ENCODE measurements at regions not wholly inside any gene's neighbourhood (a gene's known extent, or its start where the extent isn't known, plus 50 kb on each side); places are given as distances from the start of the nearest gene placed in this dataset.

DNA sequence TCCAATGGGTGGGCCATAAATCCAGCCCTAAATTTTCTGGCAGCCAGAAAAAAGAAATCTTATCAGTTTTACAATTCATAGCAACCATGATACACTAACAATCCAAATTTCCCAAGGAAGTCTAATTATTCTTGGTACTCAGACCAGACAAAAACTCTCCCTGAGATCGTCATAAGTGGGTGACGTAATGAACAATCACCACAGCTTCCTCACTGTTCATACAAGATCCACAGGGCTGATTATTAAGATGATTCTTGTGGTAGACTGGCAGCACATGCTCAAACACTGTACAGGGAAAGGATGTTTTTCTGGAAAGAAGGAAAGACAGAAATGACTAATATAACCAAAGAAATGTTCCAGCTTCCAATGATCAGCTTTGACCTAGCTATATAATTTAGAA lies 178.3 kb upstream of the CRIM1 start:
- TF ChIP-seq, protein P1, sequence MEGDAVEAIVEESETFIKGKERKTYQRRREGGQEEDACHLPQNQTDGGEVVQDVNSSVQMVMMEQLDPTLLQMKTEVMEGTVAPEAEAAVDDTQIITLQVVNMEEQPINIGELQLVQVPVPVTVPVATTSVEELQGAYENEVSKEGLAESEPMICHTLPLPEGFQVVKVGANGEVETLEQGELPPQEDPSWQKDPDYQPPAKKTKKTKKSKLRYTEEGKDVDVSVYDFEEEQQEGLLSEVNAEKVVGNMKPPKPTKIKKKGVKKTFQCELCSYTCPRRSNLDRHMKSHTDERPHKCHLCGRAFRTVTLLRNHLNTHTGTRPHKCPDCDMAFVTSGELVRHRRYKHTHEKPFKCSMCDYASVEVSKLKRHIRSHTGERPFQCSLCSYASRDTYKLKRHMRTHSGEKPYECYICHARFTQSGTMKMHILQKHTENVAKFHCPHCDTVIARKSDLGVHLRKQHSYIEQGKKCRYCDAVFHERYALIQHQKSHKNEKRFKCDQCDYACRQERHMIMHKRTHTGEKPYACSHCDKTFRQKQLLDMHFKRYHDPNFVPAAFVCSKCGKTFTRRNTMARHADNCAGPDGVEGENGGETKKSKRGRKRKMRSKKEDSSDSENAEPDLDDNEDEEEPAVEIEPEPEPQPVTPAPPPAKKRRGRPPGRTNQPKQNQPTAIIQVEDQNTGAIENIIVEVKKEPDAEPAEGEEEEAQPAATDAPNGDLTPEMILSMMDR (IDR thresholded peaks at IDR 0.05; ENCODE audit: extremely low read depth, missing control alignments): no peak
- no peak for DNase-seq (ENCODE audit: low spot score)

DNA sequence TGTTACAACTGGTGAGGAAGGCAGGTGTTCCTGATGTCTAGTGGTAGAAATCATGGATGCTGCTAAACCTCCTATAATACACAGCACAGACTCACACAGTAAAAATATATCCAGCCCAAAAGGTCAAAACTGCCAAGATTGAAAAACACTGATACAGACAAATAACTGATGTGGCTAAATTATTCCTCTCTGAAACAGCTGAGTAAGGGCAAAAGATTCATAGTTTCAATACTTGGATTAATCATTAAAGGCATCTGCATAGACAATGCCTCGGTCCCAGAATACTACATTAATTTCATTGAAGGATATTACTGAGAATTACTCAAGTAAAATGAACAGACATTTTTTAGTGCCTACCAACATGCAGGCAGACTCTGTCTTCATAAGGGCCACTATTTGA lies 180.7 kb upstream of the CRIM1 start:
- TF ChIP-seq, protein P1 (IDR thresholded peaks at IDR 0.05; ENCODE audit: extremely low read depth, missing control alignments): no peak
- no peak for DNase-seq (ENCODE audit: low spot score)

DNA sequence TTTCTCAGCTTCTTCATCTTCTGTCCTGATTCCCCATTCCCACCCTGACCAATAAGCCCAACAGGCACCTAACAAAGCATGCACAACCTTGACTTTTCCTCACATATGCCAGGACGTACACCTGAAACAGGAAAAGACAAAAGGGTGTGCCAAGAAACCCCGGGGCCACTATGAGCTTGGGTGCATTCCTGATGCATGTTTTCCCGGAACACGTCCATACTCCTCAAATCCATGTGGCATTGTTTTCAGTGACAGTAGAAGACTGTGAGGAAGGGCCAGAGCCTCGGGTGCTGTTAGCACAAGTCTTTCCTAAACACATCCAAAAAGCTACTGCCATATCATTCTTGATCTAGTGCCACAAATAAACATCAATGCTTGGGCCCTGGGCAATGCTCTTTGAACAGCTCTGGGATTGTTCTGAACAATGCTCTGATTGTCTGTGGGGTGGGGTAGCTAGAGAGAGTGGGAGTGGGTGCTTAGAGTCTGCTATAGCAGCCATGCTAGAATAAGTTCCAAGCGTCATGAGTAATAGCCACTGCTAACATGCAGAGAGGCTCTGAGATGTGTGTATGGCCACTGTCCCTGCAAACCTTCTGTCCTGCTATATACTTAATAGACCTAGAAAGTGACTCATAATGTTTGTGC lies 181.7 kb upstream of the CRIM1 start:
- DNase-seq (ENCODE audit: low spot score): no peak
- TF ChIP-seq, protein P1 (IDR thresholded peaks at IDR 0.05; ENCODE audit: extremely low read depth, missing control alignments): no peak

DNA sequence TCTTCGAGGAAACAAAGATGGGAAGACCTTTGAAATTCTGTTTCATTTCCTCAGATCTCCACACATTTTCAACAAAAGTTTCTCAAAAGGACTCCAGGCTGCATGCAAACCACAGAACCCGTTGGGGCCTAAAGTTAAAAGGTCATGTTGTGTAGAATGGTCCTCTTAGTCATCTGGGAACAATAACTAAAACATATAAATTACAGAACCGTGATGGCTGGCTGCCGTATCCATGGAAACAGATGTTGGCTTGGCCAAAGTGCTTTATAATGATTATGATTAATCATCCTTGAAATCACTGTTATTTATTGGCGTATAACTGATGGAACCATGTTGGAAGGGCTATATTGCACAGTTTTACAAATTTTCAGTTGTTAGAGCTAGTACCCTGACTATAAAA lies 182.8 kb upstream of the CRIM1 start:
- TF ChIP-seq, protein P1 (IDR thresholded peaks at IDR 0.05; ENCODE audit: extremely low read depth, missing control alignments): no peak
- no peak for DNase-seq (ENCODE audit: low spot score)

DNA sequence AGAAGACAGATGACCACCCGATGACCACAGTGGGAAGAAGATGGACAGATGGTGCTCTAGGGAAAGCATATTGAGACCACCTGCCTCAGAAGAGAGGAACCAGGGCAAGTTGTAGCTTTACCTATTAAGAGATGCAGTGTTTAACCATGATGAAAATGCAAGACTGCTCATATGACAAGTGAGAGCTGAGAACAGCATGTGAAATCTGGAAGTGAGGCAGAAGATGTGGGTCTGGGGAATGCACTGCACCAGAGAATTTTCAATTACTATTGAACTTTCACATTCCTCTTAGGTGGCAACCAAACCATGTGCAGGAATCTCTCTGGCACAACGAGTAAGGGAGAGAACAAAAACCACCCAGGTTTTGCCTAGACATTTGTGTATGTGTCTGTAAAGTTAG lies 184.8 kb upstream of the CRIM1 start:
- DNase-seq (ENCODE audit: low spot score): no peak
- TF ChIP-seq, protein P1 (IDR thresholded peaks at IDR 0.05; ENCODE audit: extremely low read depth, missing control alignments): no peak

DNA sequence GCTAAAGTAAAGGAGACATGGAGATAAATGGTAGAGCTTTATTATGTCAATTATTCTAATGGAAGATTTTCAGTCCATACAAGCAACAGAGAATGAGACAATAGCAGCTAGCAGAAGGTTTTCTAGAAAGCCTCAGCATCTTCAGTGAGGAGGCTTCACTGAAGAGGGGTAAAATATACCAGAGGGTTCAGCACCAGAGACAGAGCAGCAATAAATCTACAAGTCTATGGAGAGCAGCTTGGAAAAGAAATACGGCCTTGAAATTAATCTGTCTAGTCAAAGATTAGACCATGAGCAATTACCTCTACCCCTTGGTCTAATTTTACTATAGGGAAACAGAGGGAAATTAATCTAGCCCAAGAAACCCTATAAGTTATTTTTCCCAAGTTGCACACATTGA lies 185.7 kb upstream of the CRIM1 start:
- TF ChIP-seq, protein P1 (IDR thresholded peaks at IDR 0.05; ENCODE audit: extremely low read depth, missing control alignments): no peak
- no peak for DNase-seq (ENCODE audit: low spot score)

DNA sequence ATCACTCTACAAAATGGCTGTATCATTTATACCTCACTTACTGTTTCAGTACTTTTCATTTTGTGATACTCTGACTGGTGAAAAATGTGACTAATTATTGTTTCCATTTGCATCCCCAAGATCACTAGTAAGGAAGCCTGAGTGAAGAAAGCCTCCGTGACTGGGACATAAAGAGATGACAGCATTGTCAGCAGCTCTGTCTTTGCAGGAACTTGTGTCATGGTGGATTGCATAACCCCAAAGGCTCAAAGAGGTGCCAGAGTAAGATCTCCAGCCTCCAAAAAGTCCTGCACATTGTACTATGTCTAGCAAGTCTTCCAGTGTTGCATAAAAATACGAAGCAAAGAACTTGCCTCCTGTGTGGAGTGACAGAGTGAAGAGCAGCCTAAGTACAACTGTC lies 187.5 kb upstream of the CRIM1 start:
- TF ChIP-seq, protein P1 (IDR thresholded peaks at IDR 0.05; ENCODE audit: extremely low read depth, missing control alignments): no peak
- DNase-seq (ENCODE audit: low spot score): no peak
